ENCODE measurements at regions not wholly inside any gene's neighbourhood (a gene's known extent, or its start where the extent isn't known, plus 50 kb on each side); places are given as distances from the start of the nearest gene placed in this dataset.

DNA sequence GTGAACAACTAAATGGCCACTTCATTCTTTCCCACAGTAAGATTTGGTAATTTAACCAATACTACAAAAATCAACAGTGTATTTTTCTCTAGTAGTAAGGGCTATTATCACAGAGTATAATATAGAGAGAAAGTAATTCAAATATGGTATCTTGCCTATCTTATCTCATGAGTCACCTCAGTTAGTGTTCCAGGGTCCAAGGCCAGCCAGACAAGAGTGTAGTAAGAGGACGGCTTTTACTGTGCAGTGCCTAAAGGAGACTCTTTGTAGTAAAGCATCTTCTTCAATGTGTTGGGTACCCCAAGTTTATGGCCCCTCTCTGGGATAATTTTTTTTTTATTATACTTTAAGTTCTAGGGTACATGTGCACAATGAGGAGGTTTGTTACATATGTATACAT, 607.4 kb downstream of the PKHD1 start:
- no peak for TF ChIP-seq POLR2A (IDR thresholded peaks at IDR 0.05; ENCODE audit: low read depth)
- no peak for TF ChIP-seq CTCF (IDR thresholded peaks at IDR 0.05)
